Adrenal gland (tissue), 9 donors: ENCODE measurements at regions not wholly inside any gene's neighbourhood (a gene's known extent, or its start where the extent isn't known, plus 50 kb on each side); places are given as distances from the start of the nearest gene placed in this dataset.

Experiments used
- DNase-seq, 7 donors: peaks; one replicate each; pipeline ENCODE4 v3.0.0-alpha.2; 2019 to 2020
- H3K27ac ChIP-seq, 5 donors: fragments of 200-600 bp; sonication (generic) in 4 of 5; 1 replicate in 3 of 5; 2 replicates in 2 of 5; pipeline versions ENCODE4 v1.5.1 to v1.8.0; 2016 to 2020; ENCODE audit warnings: mild to moderate bottlenecking in 1 of 5
- H3K27me3 ChIP-seq: fragments of 200-600 bp; 2 replicates; pipeline ENCODE4 v1.8.0; 2021
- H3K36me3 ChIP-seq, 2 donors: fragments of 200-600 bp; replicated peaks in 1 of 2; 1 replicate in 1 of 2; 2 replicates in 1 of 2; pipeline versions ENCODE4 v1.5.1 to v1.8.0; 2018 to 2022
- H3K4me1 ChIP-seq, 2 donors: fragments of 200-600 bp; replicated peaks in 1 of 2; 1 replicate in 1 of 2; 2 replicates in 1 of 2; pipeline versions ENCODE4 v1.5.1 to v1.8.0; 2018 to 2021
- H3K4me3 ChIP-seq, 4 donors: fragments of 200-600 bp; sonication (generic) in 3 of 4; one replicate each; pipeline ENCODE4 v1.5.1; 2016 to 2018
- H3K9me3 ChIP-seq, 3 donors: fragments of 200-600 bp; sonication (generic) in 1 of 3; replicated peaks in 1 of 3; 1 replicate in 2 of 3; 2 replicates in 1 of 3; pipeline versions ENCODE4 v1.5.1 to v1.8.0; 2016 to 2021
- CTCF ChIP-seq, 6 experiments: fragments of 450-650 bp in 4 of 6; fragments of 200-600 bp in 2 of 6; sonication (generic) in 1 of 6; IDR thresholded peaks; 1 replicate in 5 of 6; 2 replicates in 1 of 6; pipeline versions ENCODE4 v1.5.1 to v1.8.0; 2016 to 2021; ENCODE audit warnings: antibody characterized with exemption in 6 of 6, mild to moderate bottlenecking in 2 of 6, moderate library complexity in 1 of 6
- POLR2A ChIP-seq, 2 donors: fragments of 450-650 bp; IDR thresholded peaks; one replicate each; pipeline ENCODE4 v1.6.1; 2017; ENCODE audit warnings: antibody characterized with exemption in 2 of 2, mild to moderate bottlenecking in 2 of 2, moderate library complexity in 1 of 2
- WGBS, 4 donors: extraction: QIAGEN DNeasy Blood & Tissue Kit in 2 of 4; methylation state at CpG; one replicate each; pipeline versions ENCODE4 v1.1.5 to v1.1.7; 2013 to 2017; 5-methylcytosine and 5-hydroxymethylcytosine counted together
- intact Hi-C, 2 donors: fragments of 100-400 bp; cut with DNase I; formaldehyde crosslinking; loops; one replicate each; pipeline versions ENCODE4 v1.14.1 to v1.15.0; 2022 to 2023
- donor health status: healthy with polysubstance abuse.
- donor health status: Bipolar disorder and iron deficiency.
- donor health status: DM: yes; HTN: yes; CAD: no.
- donor health status: DM: no; HTN: no; CAD: no.
- donor health status: DM: no; HTN: no; CAD: no.

GRCh38 chr4:38356686-38357085, 307.3 kb upstream of the KLF3 start:
- no peaks in the 10 kb centered on the region for H3K27me3 ChIP-seq
- no peaks in the 10 kb centered on the region for H3K36me3 ChIP-seq
- H3K4me3 ChIP-seq: no peak overlapping the region
- no peaks in the 10 kb centered on the region for H3K9me3 ChIP-seq
- no peak for TF ChIP-seq POLR2A (IDR thresholded peaks at IDR 0.05)
- peaks cover 0 to 1% of the 10 kb centered on the region in 2 donors for H3K4me1 ChIP-seq
- DNase-seq: no peak
- intact Hi-C loops: no loop called here
- H3K27ac ChIP-seq: no peak overlapping the region

GRCh38 chr4:38357546-38357945, 306.5 kb upstream of the KLF3 start:
- TF ChIP-seq CTCF (IDR thresholded peaks at IDR 0.05) (no peak), POLR2A (IDR thresholded peaks at IDR 0.05) (no peak)
- no peak for DNase-seq
- 95 to 100% (median 97%) methylated on average over 6 of the region's 6 CpGs for WGBS, 4 donors
- Histone ChIP-seq H3K4me3 (no peak overlapping the region), H3K9me3 (no peaks in the 10 kb centered on the region), H3K27me3 (no peaks in the 10 kb centered on the region), H3K4me1 (peaks cover 0 to 10% of the 10 kb centered on the region in 2 donors), H3K36me3 (no peaks in the 10 kb centered on the region), H3K27ac (no peak overlapping the region)
- intact Hi-C loops: no loop called here

- Histone ChIP-seq H3K9me3 (no peaks in the 10 kb centered on the region), H3K27me3 (no peaks in the 10 kb centered on the region), H3K4me3 (no peak overlapping the region), H3K36me3 (no peaks in the 10 kb centered on the region), H3K4me1 (peaks cover 0 to 11% of the 10 kb centered on the region in 2 donors), H3K27ac (no peak overlapping the region)
- WGBS, 4 donors: 83 to 95% (median 91%) methylated on average over 2 of the region's 2 CpGs
- intact Hi-C loops: no loop called here
- no peak for TF ChIP-seq CTCF (IDR thresholded peaks at IDR 0.05)
- TF ChIP-seq POLR2A (IDR thresholded peaks at IDR 0.05): no peak
- DNase-seq: no peak
These were observed 304.9 kb upstream of the KLF3 start for GRCh38 chr4:38359113-38359512.

GRCh38 chr4:38360201-38360600, 303.8 kb upstream of the KLF3 start:
- no peaks in the 10 kb centered on the region for H3K27me3 ChIP-seq
- DNase-seq: no peak
- TF ChIP-seq CTCF (IDR thresholded peaks at IDR 0.05): no peak
- TF ChIP-seq POLR2A (IDR thresholded peaks at IDR 0.05): no peak
- H3K4me3 ChIP-seq: no peak overlapping the region
- 70 to 96% (median 85%) methylated on average over 1 of the region's 1 CpG for WGBS, 4 donors
- H3K27ac ChIP-seq: no peak overlapping the region
- no peaks in the 10 kb centered on the region for H3K9me3 ChIP-seq
- H3K36me3 ChIP-seq: no peaks in the 10 kb centered on the region
- intact Hi-C loops: no loop called here
- peaks cover 0 to 11% of the 10 kb centered on the region in 2 donors for H3K4me1 ChIP-seq

GRCh38 chr4:38364383-38364963, 299.5 kb upstream of the KLF3 start:
- H3K9me3 ChIP-seq: no peaks in the 10 kb centered on the region
- peaks cover 0 to 16% of the 10 kb centered on the region in 2 donors for H3K4me1 ChIP-seq
- H3K36me3 ChIP-seq: no peaks in the 10 kb centered on the region
- H3K27me3 ChIP-seq: no peaks in the 10 kb centered on the region
- no peak overlapping the region for H3K27ac ChIP-seq
- DNase-seq: no peak
- intact Hi-C loops: no loop called here
- 85 to 91% (median 88%) methylated on average over 3 of the region's 3 CpGs for WGBS, 4 donors
- no peak overlapping the region for H3K4me3 ChIP-seq
- TF ChIP-seq POLR2A (IDR thresholded peaks at IDR 0.05) (no peak), CTCF (IDR thresholded peaks at IDR 0.05) (no peak)
